H1 (cell line): ENCODE measurements at regions not wholly inside any gene's neighbourhood (a gene's known extent, or its start where the extent isn't known, plus 50 kb on each side); places are given as distances from the start of the nearest gene placed in this dataset.

Source experiments
- CTCF ChIA-PET: fragments of 300-600 bp; sonication (Branson Sonifier 250); formaldehyde crosslinking; loops from one replicate; lab custom pipeline; 2021; ENCODE audit not compliant: partially characterized antibody; lab: Charles Lee
- POLR2A ChIA-PET: fragments of 300-600 bp; sonication (Branson Sonifier 250); formaldehyde crosslinking; loops from one replicate; lab custom pipeline; 2021; ENCODE audit warnings: inconsistent platforms; ENCODE audit not compliant: partially characterized antibody; lab: Charles Lee
- DNase-seq, 2 experiments: peaks; one replicate each; pipeline versions ENCODE4 v3.0.0 to v3.0.0-alpha.2; 2010 to 2022; ENCODE audit warnings: low spot score in 2 of 2, low read depth in 1 of 2, mixed read lengths in 1 of 2
- FAIRE-seq: peaks from 2 replicates; lab custom pipeline; 2011; peaks lifted over from hg19 to GRCh38; lab: Jason Lieb, UNC
- H2AFZ ChIP-seq: 2 replicates; pipeline ENCODE4 v1.8.1; 2012; ENCODE audit warnings: low read length, inconsistent platforms
- H2AK5ac ChIP-seq: 2 replicates; pipeline ENCODE4 v1.6.1; 2013; ENCODE audit warnings: low read depth, low read length
- H2BK120ac ChIP-seq: replicated peaks from 2 replicates; pipeline ENCODE3; 2013; ENCODE audit warnings: low read depth, low read length, inconsistent platforms
- H2BK12ac ChIP-seq: 2 replicates; pipeline ENCODE4 v1.6.1; 2013; ENCODE audit warnings: low read depth, low read length
- H2BK15ac ChIP-seq: 2 replicates; pipeline ENCODE4 v1.6.1; 2013; ENCODE audit warnings: low read length
- H2BK20ac ChIP-seq: 2 replicates; pipeline ENCODE4 v1.6.1; 2013; ENCODE audit warnings: low read length
- H2BK5ac ChIP-seq: 2 replicates; pipeline ENCODE4 v1.6.1; 2013; ENCODE audit warnings: low read depth, low read length
- H3K14ac ChIP-seq: 2 replicates; pipeline ENCODE4 v1.6.1; 2013; ENCODE audit warnings: inconsistent platforms; ENCODE audit not compliant: insufficient read length
- H3K18ac ChIP-seq: 2 replicates; pipeline ENCODE4 v1.6.1; 2013; ENCODE audit warnings: low read length; ENCODE audit errors: extremely low read depth
- H3K23ac ChIP-seq: 2 replicates; pipeline ENCODE4 v1.6.1; 2013; ENCODE audit warnings: inconsistent platforms; ENCODE audit not compliant: insufficient read length
- H3K23me2 ChIP-seq: 2 replicates; pipeline ENCODE4 v1.6.1; 2013; ENCODE audit warnings: low read depth, low read length
- H3K27ac ChIP-seq: 2 replicates; pipeline ENCODE4 v1.6.1; 2011; ENCODE audit warnings: low read depth, low read length, inconsistent platforms
- H3K27me3 ChIP-seq, 4 experiments: replicated peaks in 1 of 4; 1 replicate in 1 of 4; 2 replicates in 3 of 4; pipeline versions ENCODE4 v1.6.1 to v1.8.1; 2011 to 2013; ENCODE audit warnings: low read length in 3 of 4, mild to moderate bottlenecking in 3 of 4, inconsistent platforms in 2 of 4, mixed read lengths in 2 of 4, moderate library complexity in 1 of 4; ENCODE audit not compliant: control insufficient read depth in 3 of 4, insufficient read depth in 3 of 4; ENCODE audit errors: extremely low read depth in 1 of 4
- H3K36me3 ChIP-seq, 4 experiments: 2 replicates each; pipeline versions ENCODE4 v1.6.1 to v1.8.1; 2011 to 2013; ENCODE audit warnings: mild to moderate bottlenecking in 4 of 4, low read length in 3 of 4, moderate library complexity in 2 of 4, control low read depth in 1 of 4, inconsistent platforms in 1 of 4; ENCODE audit not compliant: insufficient read depth in 4 of 4, control insufficient read depth in 2 of 4
- H3K4ac ChIP-seq: replicated peaks from 2 replicates; pipeline ENCODE3; 2013; ENCODE audit warnings: low read length, low read depth, mixed read lengths, inconsistent platforms; ENCODE audit not compliant: insufficient read length
- H3K4me1 ChIP-seq, 4 experiments: replicated peaks in 1 of 4; 1 replicate in 1 of 4; 2 replicates in 3 of 4; pipeline versions ENCODE4 v1.6.1 to v1.8.1; 2011 to 2013; ENCODE audit warnings: low read length in 3 of 4, inconsistent platforms in 2 of 4, mixed read lengths in 1 of 4; ENCODE audit not compliant: insufficient read depth in 4 of 4, control insufficient read depth in 3 of 4
- H3K4me2 ChIP-seq, 2 experiments: 2 replicates each; pipeline versions ENCODE4 v1.6.1 to v1.8.1; 2011 to 2013; ENCODE audit warnings: low read depth in 2 of 2, low read length in 2 of 2, control low read depth in 1 of 2, inconsistent platforms in 1 of 2, mild to moderate bottlenecking in 1 of 2; ENCODE audit not compliant: insufficient read depth in 1 of 2
- H3K4me3 ChIP-seq, 4 experiments: fragments of 200-600, 300-600 bp in 1 of 4; sonication (generic), shearing (Covaris generic), sonication (Bioruptor Twin) in 1 of 4; 2 replicates each; pipeline versions ENCODE4 v1.5.1 to v1.8.1; 2011 to 2016; ENCODE audit warnings: low read length in 4 of 4, low read depth in 3 of 4, control low read depth in 2 of 4, inconsistent platforms in 2 of 4, mild to moderate bottlenecking in 2 of 4, mixed read lengths in 1 of 4, moderate library complexity in 1 of 4; ENCODE audit not compliant: insufficient read depth in 2 of 4; ENCODE audit errors: extremely low read depth in 1 of 4
- H3K56ac ChIP-seq: replicated peaks from 2 replicates; pipeline ENCODE3; 2013; ENCODE audit warnings: low read depth, mild to moderate bottlenecking, mixed read lengths, low read length, inconsistent platforms; ENCODE audit not compliant: insufficient read length
- H3K79me1 ChIP-seq: 2 replicates; pipeline ENCODE4 v1.6.1; 2013; ENCODE audit warnings: low read depth, low read length, control low read depth
- H3K79me2 ChIP-seq, 2 experiments: 2 replicates each; pipeline versions ENCODE4 v1.6.1 to v1.8.1; 2012 to 2013; ENCODE audit warnings: low read length in 2 of 2, mild to moderate bottlenecking in 2 of 2, inconsistent platforms in 1 of 2; ENCODE audit not compliant: insufficient read depth in 2 of 2, control insufficient read depth in 1 of 2
- H3K9ac ChIP-seq, 4 experiments: replicated peaks in 1 of 4; 1 replicate in 1 of 4; 2 replicates in 3 of 4; pipeline versions ENCODE4 v1.6.1 to v1.8.1; 2011 to 2013; ENCODE audit warnings: low read depth in 3 of 4, low read length in 3 of 4, control low read depth in 2 of 4, mild to moderate bottlenecking in 2 of 4, moderate library complexity in 2 of 4, inconsistent platforms in 1 of 4; ENCODE audit errors: extremely low read depth in 1 of 4
- H3K9me3 ChIP-seq, 2 experiments: 2 replicates each; pipeline versions ENCODE4 v1.6.1 to v1.8.1; 2012 to 2013; ENCODE audit warnings: mild to moderate bottlenecking in 2 of 2, moderate library complexity in 2 of 2, control low read depth in 1 of 2, inconsistent platforms in 1 of 2, low read depth in 1 of 2, low read length in 1 of 2, mixed read lengths in 1 of 2; ENCODE audit not compliant: insufficient read depth in 2 of 2
- H4K20me1 ChIP-seq, 2 experiments: replicated peaks in 1 of 2; 2 replicates each; pipeline versions ENCODE3 to v1.8.1; 2011 to 2013; ENCODE audit warnings: inconsistent platforms in 2 of 2, low read length in 2 of 2, mild to moderate bottlenecking in 1 of 2; ENCODE audit not compliant: insufficient read depth in 2 of 2, control insufficient read depth in 1 of 2
- H4K5ac ChIP-seq: 2 replicates; pipeline ENCODE4 v1.6.1; 2013; ENCODE audit warnings: low read length, low read depth, mixed read lengths, inconsistent platforms; ENCODE audit not compliant: insufficient read length
- H4K8ac ChIP-seq: 2 replicates; pipeline ENCODE4 v1.8.0; 2013; ENCODE audit warnings: mild to moderate bottlenecking, moderate library complexity, low read length, inconsistent platforms; ENCODE audit not compliant: insufficient read depth; ENCODE audit errors: extremely low read depth
- H4K91ac ChIP-seq: replicated peaks from 2 replicates; pipeline ENCODE3; 2013; ENCODE audit warnings: low read length, mixed read lengths, inconsistent platforms; ENCODE audit not compliant: insufficient read length
- CHD1 ChIP-seq: IDR thresholded peaks from 2 replicates; pipeline ENCODE4 v1.6.1; 2012; ENCODE audit warnings: low read depth, low read length, improper control_type of control experiment
- CTCF ChIP-seq, 3 experiments: IDR thresholded peaks; 1 replicate in 2 of 3; 2 replicates in 1 of 3; pipeline versions ENCODE4 v1.5.1 to v1.6.1; 2011; ENCODE audit warnings: low read length in 3 of 3, mild to moderate bottlenecking in 3 of 3, inconsistent platforms in 2 of 3, low read depth in 1 of 3, moderate library complexity in 1 of 3; ENCODE audit not compliant: insufficient read depth in 1 of 3; ENCODE audit errors: control extremely low read depth in 1 of 3
- EP300 ChIP-seq, 2 experiments: IDR thresholded peaks; 1 replicate in 1 of 2; 2 replicates in 1 of 2; pipeline ENCODE4 v1.6.1; 2011 to 2012; ENCODE audit warnings: low read depth in 2 of 2, low read length in 2 of 2, mild to moderate bottlenecking in 2 of 2, borderline replicate concordance in 1 of 2, inconsistent platforms in 1 of 2, moderate library complexity in 1 of 2
- EZH2 ChIP-seq: fragments of 200-600 bp; sonication (generic); IDR thresholded peaks from 2 replicates; pipeline ENCODE4 v1.7.1; 2012; ENCODE audit warnings: low read depth, mild to moderate bottlenecking, moderate library complexity, low read length, inconsistent platforms; ENCODE audit not compliant: severe bottlenecking
- GABPA ChIP-seq: IDR thresholded peaks from 2 replicates; pipeline ENCODE4 v1.6.1; 2011; ENCODE audit warnings: mild to moderate bottlenecking, low read length, moderate library complexity, borderline replicate concordance; ENCODE audit not compliant: insufficient read depth
- RAD21 ChIP-seq, 2 experiments: IDR thresholded peaks in 1 of 2; conservative IDR thresholded peaks in 1 of 2; 2 replicates each; pipeline ENCODE4 v1.6.1; 2011; ENCODE audit warnings: low read depth in 2 of 2, low read length in 2 of 2, improper control_type of control experiment in 1 of 2, inconsistent platforms in 1 of 2, mild to moderate bottlenecking in 1 of 2, moderate library complexity in 1 of 2
- SP2 ChIP-seq: IDR thresholded peaks from 2 replicates; pipeline ENCODE4 v1.6.1; 2012; ENCODE audit warnings: mild to moderate bottlenecking, low read length, inconsistent platforms
- SRF ChIP-seq: IDR thresholded peaks from 2 replicates; pipeline ENCODE4 v1.6.1; 2011; ENCODE audit warnings: mild to moderate bottlenecking, low read depth, low read length, moderate library complexity
- TAF7 ChIP-seq: optimal IDR thresholded peaks from 2 replicates; pipeline ENCODE3; 2011; ENCODE audit warnings: low read depth, mild to moderate bottlenecking, inconsistent platforms, low read length, moderate library complexity, borderline replicate concordance
- TCF12 ChIP-seq: IDR thresholded peaks from 2 replicates; pipeline ENCODE4 v1.6.1; 2011; ENCODE audit warnings: low read depth, mild to moderate bottlenecking, low read length
- ZNF274 ChIP-seq: IDR thresholded peaks from 2 replicates; pipeline ENCODE4 v1.7.0; 2012; ENCODE audit warnings: low read length, borderline replicate concordance; ENCODE audit errors: extremely low read depth
- WGBS, 2 experiments: shearing (Covaris generic) in 1 of 2; methylation state at CpG; one replicate each; pipeline versions ENCODE4 v1.1.6 to v1.1.7; 2013 to 2015; ENCODE audit warnings: low lambda C conversion rate in 2 of 2, mixed read lengths in 2 of 2, inconsistent platforms in 1 of 2, low coverage in 1 of 2, missing lambda C conversion rate in 1 of 2; ENCODE audit not compliant: insufficient replicate concordance in 2 of 2, insufficient coverage in 1 of 2, insufficient read length in 1 of 2; ENCODE audit errors: extremely low coverage in 1 of 2, missing lambda C conversion rate in 1 of 2; 5-methylcytosine and 5-hydroxymethylcytosine counted together

GRCh38 chr9:22813529-22813928, 366.9 kb downstream of the DMRTA1 start:
- Histone ChIP-seq H3K4me1 (no peaks in the 10 kb centered on the region), H3K56ac (no peak overlapping the region), H3K14ac (no peak overlapping the region), H3K36me3 (no peaks in the 10 kb centered on the region), H2BK120ac (no peak overlapping the region), H3K9me3 (no peaks in the 10 kb centered on the region), H3K79me2 (no peaks in the 10 kb centered on the region), H3K4me3 (no peak overlapping the region), H2BK12ac (no peak overlapping the region), H4K5ac (no peak overlapping the region), H3K23ac (no peak overlapping the region), H2BK15ac (no peak overlapping the region), H2BK20ac (no peak overlapping the region), H3K4me2 (no peak overlapping the region), H3K9ac (no peak overlapping the region), H4K8ac (no peak overlapping the region), H3K27me3 (no peaks in the 10 kb centered on the region), H2BK5ac (no peak overlapping the region), H3K4ac (no peak overlapping the region), H3K23me2 (no peaks in the 10 kb centered on the region), H2AFZ (no peak overlapping the region), H4K91ac (no peak overlapping the region), H2AK5ac (no peak overlapping the region), H4K20me1 (no peaks in the 10 kb centered on the region), H3K27ac (no peak overlapping the region), H3K18ac (no peak overlapping the region), H3K79me1 (no peaks in the 10 kb centered on the region)
- FAIRE-seq (no peak), DNase-seq (no peak)
- POLR2A ChIA-PET, result no interaction called here
- CTCF ChIA-PET, result interaction anchor here (1.2 to 2.0 kb wide), 7 partner anchors 10 to 684 kb away, joined by 3 to 9 read pairs (median 4); no protein-coding TSS in a partner anchor
- 94% methylated on average over 2 of the region's 2 CpGs; no CpG with 5 or more reads in 1 of the 2 experiments for WGBS, 2 experiments
- no peak for TF ChIP-seq TCF12
- TF ChIP-seq CHD1, result no peak
- TF ChIP-seq EP300 (IDR thresholded peaks at IDR 0.05; ENCODE audit: borderline replicate concordance in 1 of 2, low read depth in 2 of 2, low read length in 2 of 2), result no peak
- no peak for TF ChIP-seq ZNF274
- no peak for TF ChIP-seq GABPA
- no peak for TF ChIP-seq TAF7
- no peak for TF ChIP-seq SRF
- peak; percentile 73 to 77 for TF ChIP-seq RAD21 (IDR thresholded peaks at IDR 0.05 in 1 of 2, conservative IDR thresholded peaks at IDR 0.05 in 1 of 2; ENCODE audit: low read depth in 2 of 2, low read length in 2 of 2)
- TF ChIP-seq CTCF (IDR thresholded peaks at IDR 0.05; ENCODE audit: control extremely low read depth in 1 of 3, insufficient read depth in 1 of 3, low read depth in 1 of 3, low read length in 3 of 3), result peak in 1 of 3 experiments; percentile 26; a peak in 2 of 4 replicates
- no peak for TF ChIP-seq SP2
- TF ChIP-seq EZH2, result no peak
